Endometrium (tissue), 2 donors: ENCODE measurements at regions not wholly inside any gene's neighbourhood (a gene's known extent, or its start where the extent isn't known, plus 50 kb on each side); places are given as distances from the start of the nearest gene placed in this dataset.

ENCODE experiments used
- FAIRE-seq: peaks from 2 replicates; lab custom pipeline; 2012; peaks lifted over from hg19 to GRCh38; lab: Jason Lieb, UNC
- donor health status: control.
- donor health status: control.

- FAIRE-seq = no peak
Observed at GRCh38 chr2:46831051-46831868, 84.3 kb downstream of the MCFD2 start.

GRCh38 chr2:46829231-46829995 is 86.2 kb downstream of the MCFD2 start:
- no peak for FAIRE-seq

GRCh38 chr2:46828491-46829230 is 86.9 kb downstream of the MCFD2 start:
- FAIRE-seq = no peak

GRCh38 chr2:46828135-46828438 is 87.5 kb downstream of the MCFD2 start:
- no peak for FAIRE-seq

GRCh38 chr2:46827274-46828134 is 88.1 kb downstream of the MCFD2 start:
- FAIRE-seq = no peak

GRCh38 chr2:46826569-46827245 is 88.9 kb downstream of the MCFD2 start:
- FAIRE-seq = no peak

GRCh38 chr2:46825939-46826568 is 89.6 kb downstream of the MCFD2 start:
- FAIRE-seq = no peak

- FAIRE-seq = no peak
Observed at GRCh38 chr2:46825231-46825938, 90.2 kb downstream of the MCFD2 start.

- FAIRE-seq = no peak
Observed at GRCh38 chr2:46824611-46825010, 91.0 kb downstream of the MCFD2 start.

GRCh38 chr2:46821600-46821999 is 94.0 kb downstream of the MCFD2 start:
- FAIRE-seq = no peak

GRCh38 chr2:46818819-46819218 is 96.8 kb downstream of the MCFD2 start:
- FAIRE-seq = no peak

- FAIRE-seq = no peak
Observed at GRCh38 chr2:46818141-46818621, 97.4 kb downstream of the MCFD2 start.

GRCh38 chr2:46816846-46817726 is 98.5 kb downstream of the MCFD2 start:
- FAIRE-seq = no peak

- no peak for FAIRE-seq
Observed at GRCh38 chr2:46816151-46816845, 99.3 kb downstream of the MCFD2 start.

GRCh38 chr2:46815121-46815802 is 100.3 kb downstream of the MCFD2 start:
- no peak for FAIRE-seq

- no peak for FAIRE-seq
Observed at GRCh38 chr2:46814160-46814961, 101.2 kb downstream of the MCFD2 start.

GRCh38 chr2:46813680-46814079 is 101.9 kb downstream of the MCFD2 start:
- FAIRE-seq = no peak
